ENCODE measurements at regions not wholly inside any gene's neighbourhood (a gene's known extent, or its start where the extent isn't known, plus 50 kb on each side); places are given as distances from the start of the nearest gene placed in this dataset.

GRCh38 chr13:55001881-55002280, 1973.3 kb downstream of the OLFM4 start:
- TF ChIP-seq ARNT (IDR thresholded peaks at IDR 0.05) (no peak), TARDBP (IDR thresholded peaks at IDR 0.05) (no peak), SP1 (IDR thresholded peaks at IDR 0.05) (no peak), FOXA1 (IDR thresholded peaks at IDR 0.05) (no peak), BHLHE40 (IDR thresholded peaks at IDR 0.05; ENCODE audit: borderline replicate concordance) (no peak), FOXK2 (IDR thresholded peaks at IDR 0.05) (no peak), NFRKB (IDR thresholded peaks at IDR 0.05) (no peak), PKNOX1 (IDR thresholded peaks at IDR 0.05) (no peak), FOXM1 (IDR thresholded peaks at IDR 0.05; ENCODE audit: borderline replicate concordance) (no peak), HDGF (IDR thresholded peaks at IDR 0.05; ENCODE audit: borderline replicate concordance) (no peak)
